Astrocyte (in vitro differentiated cells and primary cell): ENCODE measurements at regions not wholly inside any gene's neighbourhood (a gene's known extent, or its start where the extent isn't known, plus 50 kb on each side); places are given as distances from the start of the nearest gene placed in this dataset.
A peak's percentile ranks its signal among the peaks of the same experiment; 100 is the strongest.
"Not testable (repeated sequence)": the region's sequence is repeated elsewhere in the genome, so short reads cannot be mapped to it uniquely, and the experiment has no call there.

ENCODE experiments used
- DNase-seq: peaks from one replicate; pipeline ENCODE4 v3.0.0-alpha.2; 2010; ENCODE audit warnings: low read depth
- FAIRE-seq: peaks from 2 replicates; lab custom pipeline; 2011; peaks lifted over from hg19 to GRCh38; lab: Jason Lieb, UNC
- H2AFZ ChIP-seq: 2 replicates; pipeline ENCODE4 v1.6.0; 2012; ENCODE audit warnings: low read depth, low read length, inconsistent platforms
- H3K27ac ChIP-seq: 2 replicates; pipeline ENCODE4 v1.5.1; 2011; ENCODE audit warnings: low read depth, low read length, inconsistent platforms
- H3K27me3 ChIP-seq: 2 replicates; pipeline ENCODE4 v1.6.0; 2011; ENCODE audit warnings: low read length, inconsistent platforms; ENCODE audit not compliant: insufficient read depth
- H3K36me3 ChIP-seq: 2 replicates; pipeline ENCODE4 v1.5.1; 2011; ENCODE audit warnings: low read length, inconsistent platforms; ENCODE audit not compliant: insufficient read depth
- H3K4me1 ChIP-seq: 2 replicates; pipeline ENCODE4 v1.5.1; 2011; ENCODE audit warnings: low read length, inconsistent platforms; ENCODE audit not compliant: insufficient read depth
- H3K4me2 ChIP-seq: 2 replicates; pipeline ENCODE4 v1.6.0; 2012; ENCODE audit warnings: low read length, inconsistent platforms
- H3K4me3 ChIP-seq: 2 replicates; pipeline ENCODE4 v1.5.1; 2011; ENCODE audit warnings: low read depth, mild to moderate bottlenecking, low read length, inconsistent platforms; ENCODE audit not compliant: insufficient read depth
- H3K79me2 ChIP-seq: 2 replicates; pipeline ENCODE4 v1.6.0; 2012; ENCODE audit warnings: mild to moderate bottlenecking, low read length, inconsistent platforms; ENCODE audit not compliant: insufficient read depth
- H3K9ac ChIP-seq: 2 replicates; pipeline ENCODE4 v1.6.0; 2012; ENCODE audit warnings: mild to moderate bottlenecking, low read length, inconsistent platforms
- H3K9me3 ChIP-seq: 2 replicates; pipeline ENCODE4 v1.5.1; 2012; ENCODE audit warnings: low read depth, mild to moderate bottlenecking, low read length, inconsistent platforms; ENCODE audit not compliant: insufficient read depth
- H4K20me1 ChIP-seq: 2 replicates; pipeline ENCODE4 v1.6.0; 2012; ENCODE audit warnings: low read length, inconsistent platforms; ENCODE audit not compliant: insufficient read depth
- H3K27ac Mint-ChIP-seq: one replicate; pipeline ENCODE4 v1.8.0; 2021; ENCODE audit warnings: mild to moderate bottlenecking, mixed read lengths; ENCODE audit not compliant: unreplicated experiment
- H3K27me3 Mint-ChIP-seq: one replicate; pipeline ENCODE4 v1.8.0; 2021; ENCODE audit warnings: low read depth, mixed read lengths; ENCODE audit not compliant: unreplicated experiment
- H3K36me3 Mint-ChIP-seq: one replicate; pipeline ENCODE4 v1.8.0; 2021; ENCODE audit warnings: low read depth, mixed read lengths; ENCODE audit not compliant: unreplicated experiment
- H3K4me1 Mint-ChIP-seq: one replicate; pipeline ENCODE4 v1.8.0; 2021; ENCODE audit warnings: low read depth, mixed read lengths; ENCODE audit not compliant: unreplicated experiment
- H3K4me3 Mint-ChIP-seq: one replicate; pipeline ENCODE4 v1.8.0; 2021; ENCODE audit warnings: mild to moderate bottlenecking, moderate library complexity, mixed read lengths; ENCODE audit not compliant: unreplicated experiment
- H3K9me3 Mint-ChIP-seq: one replicate; pipeline ENCODE4 v1.8.0; 2021; ENCODE audit warnings: mild to moderate bottlenecking, mixed read lengths; ENCODE audit not compliant: unreplicated experiment
- EZH2 ChIP-seq: IDR thresholded peaks from 2 replicates; pipeline ENCODE4 v1.6.1; 2012; ENCODE audit warnings: mild to moderate bottlenecking, low read length, inconsistent platforms; ENCODE audit not compliant: insufficient read depth
- TF ChIP-seq, protein P1 (sequence below): IDR thresholded peaks from 2 replicates; pipeline ENCODE4 v1.5.1; 2011; ENCODE audit warnings: low read depth, mild to moderate bottlenecking, inconsistent platforms, low read length, moderate library complexity; ENCODE audit not compliant: insufficient read depth

DNA sequence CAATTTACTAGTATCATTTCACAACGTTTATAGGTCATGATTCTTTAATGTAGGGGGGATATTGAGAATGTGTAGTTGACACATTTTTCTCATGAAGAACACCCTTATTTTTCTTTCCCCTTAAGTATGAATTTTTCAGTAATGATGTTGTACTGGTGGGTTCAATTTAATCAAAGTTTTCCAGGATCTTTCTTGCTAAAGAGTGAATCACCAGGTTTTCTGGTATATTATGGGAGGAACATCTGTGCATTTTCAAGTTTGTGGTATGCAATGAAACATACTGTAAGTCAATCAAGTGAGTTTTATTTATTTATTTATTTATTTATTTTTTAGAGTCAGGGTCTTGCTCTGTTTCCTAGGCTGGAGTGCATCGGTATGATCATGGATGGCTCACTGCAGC is 221.2 kb upstream of the PTGFR start:
- H2AFZ ChIP-seq: no peak overlapping the region
- H3K27ac ChIP-seq: no peak overlapping the region
- H3K36me3 Mint-ChIP-seq: no peaks in the 10 kb centered on the region
- H3K4me1 ChIP-seq: peaks cover 2% of the 10 kb centered on the region
- H3K9ac ChIP-seq: no peak overlapping the region
- no peak overlapping the region for H3K4me3 ChIP-seq
- H3K27me3 Mint-ChIP-seq: peaks cover 13% of the 10 kb centered on the region
- no peaks in the 10 kb centered on the region for H3K36me3 ChIP-seq
- H3K9me3 Mint-ChIP-seq: peaks cover 5% of the 10 kb centered on the region
- no peaks in the 10 kb centered on the region for H3K79me2 ChIP-seq
- no peak overlapping the region for H3K27ac Mint-ChIP-seq
- no peak overlapping the region for H3K4me3 Mint-ChIP-seq
- FAIRE-seq: no peak
- H3K9me3 ChIP-seq: no peaks in the 10 kb centered on the region
- H4K20me1 ChIP-seq: no peaks in the 10 kb centered on the region
- no peak overlapping the region for H3K4me2 ChIP-seq
- H3K27me3 ChIP-seq: no peaks in the 10 kb centered on the region
- no peak for DNase-seq
- no peak for TF ChIP-seq EZH2
- TF ChIP-seq, protein P1, sequence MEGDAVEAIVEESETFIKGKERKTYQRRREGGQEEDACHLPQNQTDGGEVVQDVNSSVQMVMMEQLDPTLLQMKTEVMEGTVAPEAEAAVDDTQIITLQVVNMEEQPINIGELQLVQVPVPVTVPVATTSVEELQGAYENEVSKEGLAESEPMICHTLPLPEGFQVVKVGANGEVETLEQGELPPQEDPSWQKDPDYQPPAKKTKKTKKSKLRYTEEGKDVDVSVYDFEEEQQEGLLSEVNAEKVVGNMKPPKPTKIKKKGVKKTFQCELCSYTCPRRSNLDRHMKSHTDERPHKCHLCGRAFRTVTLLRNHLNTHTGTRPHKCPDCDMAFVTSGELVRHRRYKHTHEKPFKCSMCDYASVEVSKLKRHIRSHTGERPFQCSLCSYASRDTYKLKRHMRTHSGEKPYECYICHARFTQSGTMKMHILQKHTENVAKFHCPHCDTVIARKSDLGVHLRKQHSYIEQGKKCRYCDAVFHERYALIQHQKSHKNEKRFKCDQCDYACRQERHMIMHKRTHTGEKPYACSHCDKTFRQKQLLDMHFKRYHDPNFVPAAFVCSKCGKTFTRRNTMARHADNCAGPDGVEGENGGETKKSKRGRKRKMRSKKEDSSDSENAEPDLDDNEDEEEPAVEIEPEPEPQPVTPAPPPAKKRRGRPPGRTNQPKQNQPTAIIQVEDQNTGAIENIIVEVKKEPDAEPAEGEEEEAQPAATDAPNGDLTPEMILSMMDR: no peak
- peaks cover 2% of the 10 kb centered on the region for H3K4me1 Mint-ChIP-seq

DNA sequence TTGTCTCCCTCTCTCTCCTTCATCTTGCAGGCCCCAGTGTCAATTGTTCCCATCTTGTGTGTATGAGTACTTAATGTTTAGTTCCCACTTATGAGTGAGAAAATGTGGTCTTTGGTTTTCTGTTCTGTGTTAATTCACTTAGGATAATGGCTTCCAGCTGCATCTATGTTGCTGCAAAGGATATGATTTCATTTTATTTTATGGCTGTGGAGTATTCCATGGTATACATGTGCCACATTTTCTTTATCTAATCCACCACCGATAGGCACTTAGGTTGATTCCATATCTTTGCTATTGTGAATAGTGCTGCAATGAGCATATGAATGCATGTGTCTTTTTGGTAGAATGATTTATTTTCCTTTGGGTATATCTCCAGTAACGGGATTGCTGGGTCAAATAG is 219.4 kb upstream of the PTGFR start:
- not testable (repeated sequence) for FAIRE-seq, H3K79me2 ChIP-seq, H3K9me3 ChIP-seq, H3K4me3 ChIP-seq, DNase-seq, H3K27ac Mint-ChIP-seq, H4K20me1 ChIP-seq, H3K4me2 ChIP-seq, H3K4me3 Mint-ChIP-seq, H2AFZ ChIP-seq, H3K36me3 ChIP-seq, H3K27ac ChIP-seq, H3K9me3 Mint-ChIP-seq, H3K27me3 ChIP-seq, H3K9ac ChIP-seq, H3K36me3 Mint-ChIP-seq
- H3K4me1 ChIP-seq: peaks cover 18% of the 10 kb centered on the region
- H3K27me3 Mint-ChIP-seq: peaks cover 13% of the 10 kb centered on the region
- H3K4me1 Mint-ChIP-seq: peaks cover 18% of the 10 kb centered on the region

DNA sequence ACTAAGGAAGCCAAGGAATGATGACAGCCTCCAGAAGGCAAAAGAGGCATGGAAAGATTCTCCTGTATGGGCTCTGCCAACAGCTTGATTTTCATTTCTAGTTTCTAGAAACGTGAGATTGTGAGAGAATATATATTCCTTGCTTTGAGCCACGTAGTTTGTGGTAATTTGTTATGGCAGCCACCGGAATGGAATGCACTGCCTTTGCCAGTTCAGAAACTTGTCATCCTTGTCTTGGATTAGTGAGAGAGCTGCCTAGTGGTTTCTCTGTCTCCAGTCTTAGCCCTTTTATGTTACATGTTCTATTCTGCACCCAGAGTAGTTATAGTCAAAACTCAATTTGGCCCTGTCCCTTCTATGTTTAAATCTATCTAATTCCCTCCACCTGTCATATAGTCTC is 216.0 kb upstream of the PTGFR start:
- Histone ChIP-seq H4K20me1 (no peaks in the 10 kb centered on the region), H3K4me3 (no peak overlapping the region), H3K4me1 (peaks cover 39% of the 10 kb centered on the region), H3K4me2 (peak overlapping the region; percentile 52), H3K9ac (no peak overlapping the region), H3K36me3 (no peaks in the 10 kb centered on the region), H3K9me3 (no peaks in the 10 kb centered on the region), H2AFZ (peak overlapping the region; percentile 11), H3K79me2 (no peaks in the 10 kb centered on the region), H3K27ac (peak overlapping the region; percentile 52), H3K27me3 (no peaks in the 10 kb centered on the region)
- Mint-ChIP-seq H3K4me3 (peak overlapping the region; percentile 20), H3K4me1 (peaks cover 43% of the 10 kb centered on the region), H3K27ac (no peak overlapping the region), H3K27me3 (peaks cover 5% of the 10 kb centered on the region), H3K36me3 (no peaks in the 10 kb centered on the region), H3K9me3 (no peaks in the 10 kb centered on the region)
- TF ChIP-seq, protein P1: no peak
- TF ChIP-seq EZH2: no peak
- FAIRE-seq (no peak), DNase-seq (peak; percentile 89)
